HG02642 (cell line): ENCODE measurements at regions not wholly inside any gene's neighbourhood (a gene's known extent, or its start where the extent isn't known, plus 50 kb on each side); places are given as distances from the start of the nearest gene placed in this dataset.
"Not testable (repeated sequence)": the region's sequence is repeated elsewhere in the genome, so short reads cannot be mapped to it uniquely, and the experiment has no call there.

Experiments used
- ATAC-seq: cut with Tn5 transposase; IDR thresholded peaks from one replicate; pipeline ENCODE4 v1.9.1; 2021; ENCODE audit warnings: mild to moderate bottlenecking; ENCODE audit not compliant: unreplicated experiment, poor library complexity

DNA sequence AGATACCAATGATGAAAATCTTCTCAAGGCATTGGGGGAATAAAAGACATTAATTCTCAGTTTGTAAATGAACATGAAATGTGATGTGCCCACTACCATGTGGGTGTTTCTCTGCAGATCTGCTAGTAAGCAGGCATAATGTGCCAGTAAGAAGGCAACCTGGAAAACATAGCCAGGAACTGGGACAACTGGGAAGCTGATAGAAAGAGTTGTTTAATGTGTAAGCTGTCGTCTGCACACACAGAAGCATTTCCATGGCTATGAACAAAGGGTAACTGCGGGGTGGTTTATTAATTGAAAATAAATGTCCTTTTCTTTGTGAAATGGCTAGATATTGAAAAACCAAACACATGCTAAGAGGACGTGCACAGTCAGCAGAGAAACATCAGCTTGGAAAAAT is 52.0 kb downstream of the ZC3H11B start:
- no peak for ATAC-seq

DNA sequence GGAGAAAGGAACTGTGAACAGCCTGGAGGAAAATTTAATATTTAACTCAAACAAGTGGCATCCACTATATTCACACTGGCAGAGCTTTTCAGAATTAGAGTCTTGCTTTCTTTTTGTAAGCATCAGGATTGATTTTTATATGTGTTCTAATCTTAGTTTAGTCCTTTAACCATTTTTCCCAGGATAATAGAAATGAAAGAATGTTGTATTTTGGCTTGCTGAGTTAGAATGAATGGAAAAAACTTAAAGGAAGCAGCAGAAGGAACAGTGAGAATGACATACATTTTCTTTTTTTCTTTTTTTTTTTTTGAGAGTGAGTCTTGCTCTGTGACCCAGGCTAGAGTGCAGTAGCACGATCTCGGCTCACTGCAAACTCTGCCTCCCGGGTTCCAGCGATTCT is 53.0 kb downstream of the ZC3H11B start:
- ATAC-seq: no peak

DNA sequence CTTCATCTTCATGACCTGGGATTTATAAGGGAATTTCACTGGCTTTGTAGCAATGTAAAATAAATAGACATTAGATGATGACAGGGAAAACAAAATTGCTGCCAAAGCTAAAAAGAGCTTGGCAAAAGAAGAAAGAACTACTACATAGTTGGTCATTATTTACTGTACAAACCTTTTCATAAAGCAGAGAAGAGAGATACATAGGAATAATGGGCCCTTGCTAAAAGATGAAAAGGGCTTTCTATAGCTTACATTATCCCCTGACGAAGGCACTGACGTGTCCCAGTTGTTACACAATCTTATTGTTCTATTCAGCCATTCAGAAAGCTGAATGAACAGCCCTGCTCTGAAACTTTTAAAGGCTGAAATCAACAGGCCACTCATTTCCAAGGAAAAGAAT is 57.1 kb downstream of the ZC3H11B start:
- no peak for ATAC-seq

DNA sequence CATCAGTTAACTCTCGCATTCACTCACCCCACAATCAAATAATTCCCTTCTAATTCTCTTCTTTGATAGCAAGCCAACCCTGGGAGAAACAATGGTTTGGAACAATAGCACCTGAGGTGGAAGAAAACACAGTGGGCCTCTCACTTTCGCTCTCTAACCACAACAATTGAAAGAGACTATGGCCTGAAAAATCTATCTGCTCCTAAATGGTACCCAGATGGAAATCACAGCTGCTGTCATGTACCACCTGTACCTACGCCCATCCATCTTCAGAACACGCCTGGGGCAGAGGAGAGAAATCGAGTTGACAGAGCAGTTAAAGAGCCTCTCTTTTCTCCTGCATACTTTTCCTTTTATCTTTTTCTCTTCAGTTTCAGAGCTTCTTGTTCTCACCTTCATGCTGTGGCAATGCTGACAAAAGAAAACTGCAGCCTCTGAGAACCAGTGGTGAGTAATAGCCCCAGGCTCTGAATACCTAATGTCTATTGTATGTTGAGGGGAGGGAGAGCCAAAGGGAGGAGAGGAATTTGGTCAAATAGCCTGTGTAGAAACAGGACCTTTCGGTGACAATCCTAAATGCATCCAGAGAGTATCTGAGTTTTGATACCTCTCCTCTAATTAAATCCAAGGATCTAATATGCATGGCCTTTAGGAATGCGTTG is 57.7 kb downstream of the ZC3H11B start:
- ATAC-seq: no peak

DNA sequence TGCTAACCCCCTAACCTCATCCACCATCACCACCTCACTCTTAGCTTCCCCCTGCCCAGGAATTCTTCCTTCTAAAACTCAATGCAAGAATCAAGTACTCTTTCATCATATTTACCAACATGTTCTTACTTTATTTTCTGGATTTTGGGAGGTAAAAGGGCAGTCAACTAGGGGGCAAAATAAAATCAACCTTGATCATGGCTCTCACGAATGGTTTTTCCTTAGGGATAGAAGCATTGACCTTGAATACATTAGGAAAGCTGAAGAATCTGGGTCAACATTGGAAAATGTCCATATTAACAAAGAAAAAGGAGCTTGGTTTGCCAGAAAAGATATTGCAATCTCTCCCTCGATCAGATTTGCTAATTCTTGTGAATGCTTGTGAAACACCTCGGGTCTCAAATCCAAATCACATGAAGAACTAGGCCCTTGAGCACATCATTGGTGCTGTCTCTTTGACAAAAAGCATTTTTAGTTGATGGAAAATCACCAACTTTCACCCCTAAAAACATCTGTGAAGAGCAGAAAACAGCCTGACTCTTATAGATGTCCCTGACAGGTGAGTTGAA is 58.9 kb downstream of the ZC3H11B start:
- no peak for ATAC-seq

DNA sequence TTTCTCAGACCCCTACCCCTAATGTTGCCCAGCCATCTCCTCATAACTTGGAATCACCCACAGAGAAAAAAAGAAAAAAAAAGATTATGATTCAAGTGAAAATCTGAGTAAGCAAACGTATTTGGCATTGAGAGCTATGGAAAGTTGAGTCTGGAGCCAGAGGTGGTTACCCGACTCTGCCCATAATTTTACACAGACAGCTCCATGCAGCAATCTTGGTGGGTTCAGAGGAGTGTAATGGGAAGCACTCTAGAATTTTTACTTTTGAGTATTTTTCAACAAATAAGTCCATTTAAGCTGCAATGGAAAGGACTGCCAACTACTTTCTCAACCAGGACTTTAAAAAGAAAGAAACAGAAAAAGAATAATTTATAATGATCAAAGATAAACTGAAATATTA is 62.7 kb downstream of the ZC3H11B start:
- ATAC-seq: no peak

DNA sequence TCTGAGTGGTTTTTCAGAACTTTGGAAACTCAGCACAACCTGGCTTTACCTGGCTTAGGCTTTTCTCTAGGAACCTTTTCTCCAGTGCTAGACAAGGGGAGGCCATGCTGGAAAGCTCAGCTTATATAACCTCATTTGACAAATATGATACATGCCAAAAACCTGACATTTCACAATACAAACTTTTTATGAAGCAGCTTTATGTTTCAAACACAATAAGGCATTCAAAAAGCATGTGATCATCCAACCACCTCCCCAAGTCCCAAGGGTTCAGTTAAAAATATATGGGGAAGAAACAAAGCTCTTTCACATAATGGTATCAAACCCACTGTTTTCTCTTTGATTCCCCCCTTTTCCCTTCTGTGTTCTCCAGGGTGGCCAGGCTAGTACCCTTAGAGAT is 63.7 kb downstream of the ZC3H11B start:
- ATAC-seq: no peak

DNA sequence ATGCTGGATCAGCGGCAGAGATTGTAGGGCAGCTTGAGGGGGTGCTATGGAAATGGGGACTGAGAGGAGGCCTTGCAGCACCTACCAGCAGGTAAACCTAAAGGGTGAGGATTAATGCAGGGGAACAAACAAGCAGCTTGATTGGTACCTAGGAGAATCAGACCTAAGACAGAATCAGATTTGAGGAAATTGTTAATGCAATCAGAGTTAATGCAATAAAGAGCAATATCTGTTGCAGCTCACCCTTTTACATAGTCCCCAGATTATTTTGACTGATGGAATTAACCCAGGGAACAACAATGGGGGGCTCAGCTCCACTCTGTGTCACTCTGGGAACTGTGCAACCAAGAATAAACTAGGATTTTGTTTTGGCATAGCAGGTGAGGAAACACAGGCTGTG is 64.5 kb downstream of the ZC3H11B start:
- ATAC-seq: no peak

DNA sequence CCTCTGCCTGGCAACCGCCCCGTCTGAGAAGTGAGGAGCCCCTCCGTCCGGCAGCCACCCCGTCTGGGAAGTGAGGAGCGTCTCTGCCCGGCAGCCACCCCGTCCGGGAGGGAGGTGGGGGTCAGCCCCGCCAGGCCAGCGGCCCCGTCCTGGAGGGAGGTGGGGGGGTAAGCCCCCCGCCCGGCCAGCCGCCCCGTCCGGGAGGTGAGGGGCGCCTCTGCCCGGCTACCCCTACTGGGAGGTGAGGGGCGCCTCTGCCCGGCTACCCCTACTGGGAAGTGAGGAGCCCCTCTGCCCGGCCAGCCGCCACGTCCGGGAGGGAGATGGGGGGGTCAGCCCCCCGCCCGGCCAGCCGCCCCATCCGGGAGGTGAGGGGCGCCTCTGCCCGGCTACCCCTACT is 67.1 kb downstream of the ZC3H11B start:
- ATAC-seq: not testable (repeated sequence)

DNA sequence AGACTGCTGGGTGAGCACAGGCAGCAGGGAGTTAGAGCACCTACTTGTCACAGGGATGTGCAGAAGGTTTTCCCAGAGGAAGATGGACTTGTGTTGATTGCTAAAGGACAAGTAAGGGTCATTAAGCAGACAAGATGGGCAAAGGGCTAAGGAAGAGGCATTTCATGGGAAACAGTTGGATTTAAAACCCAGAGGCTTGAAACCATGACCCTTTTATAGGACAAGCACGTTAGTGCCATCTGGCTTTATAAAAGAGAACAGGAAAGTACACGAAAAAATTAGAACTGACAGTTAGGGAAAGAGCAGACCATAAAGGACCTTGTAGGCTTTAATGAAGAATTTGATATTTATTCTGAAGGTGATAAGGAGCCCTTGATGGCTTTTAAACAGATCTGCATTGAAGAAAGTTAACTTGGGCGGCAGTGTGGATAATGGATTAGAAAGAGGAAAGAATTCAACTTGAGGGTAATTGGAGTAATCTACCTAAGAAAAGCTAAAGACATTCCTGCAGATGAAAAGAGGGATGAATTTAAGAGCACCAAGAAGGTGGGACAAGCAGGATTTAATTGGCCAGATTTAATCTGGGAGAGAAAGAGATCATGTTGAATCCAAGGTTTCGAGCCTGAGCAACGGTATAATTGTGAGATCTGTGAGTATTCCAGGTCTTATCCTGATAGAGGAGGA is 68.6 kb downstream of the ZC3H11B start:
- ATAC-seq: no peak

DNA sequence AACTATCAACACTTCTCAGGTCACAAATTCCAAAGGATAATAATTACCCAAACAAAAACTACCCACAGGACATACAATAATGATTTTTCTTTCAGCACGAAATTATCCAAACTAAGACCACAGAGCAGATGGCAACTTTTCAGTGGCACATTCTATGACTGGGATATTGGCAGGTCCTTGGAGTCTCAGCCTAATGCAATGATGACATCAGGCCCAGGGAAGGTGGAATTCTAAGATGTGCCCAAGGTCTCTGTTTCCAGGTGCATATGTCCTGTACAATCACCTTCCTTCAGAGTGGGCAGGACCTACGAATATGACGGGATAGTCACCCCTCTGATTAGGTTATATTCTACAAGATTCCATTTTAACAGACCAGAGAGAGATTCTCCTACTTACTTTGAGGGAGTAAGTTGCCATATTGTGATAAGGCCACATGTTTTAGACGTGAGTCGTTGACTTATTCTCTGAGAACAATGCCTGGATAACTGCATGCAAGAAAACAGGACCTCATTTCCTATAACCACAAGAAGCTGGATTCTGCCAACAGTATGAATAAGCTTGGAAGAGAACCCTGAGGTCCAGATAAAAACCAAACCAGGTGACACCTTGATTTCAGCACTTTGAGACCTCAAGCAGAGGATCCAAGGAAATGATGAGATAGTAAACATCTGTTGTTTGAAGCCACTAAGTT is 69.9 kb downstream of the ZC3H11B start:
- ATAC-seq: no peak

DNA sequence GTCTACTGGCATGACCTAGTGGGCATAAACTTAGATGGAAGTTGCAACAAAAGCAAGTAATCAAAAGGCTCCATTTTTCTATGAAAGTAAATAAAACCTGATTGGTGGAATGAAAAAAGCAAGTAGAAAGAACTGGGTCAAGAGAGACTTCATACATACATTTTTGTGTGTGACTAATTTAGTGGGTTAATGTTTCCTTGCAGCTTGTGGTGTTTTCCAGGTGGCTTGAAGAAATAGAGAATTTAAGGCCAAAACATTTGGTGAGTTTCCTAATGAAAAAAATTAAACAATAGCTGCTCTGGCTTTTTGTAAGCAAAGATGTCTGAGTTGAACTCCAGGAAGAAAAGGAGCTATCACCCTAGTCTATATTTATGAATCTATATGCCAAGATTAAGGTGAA is 71.0 kb downstream of the ZC3H11B start:
- ATAC-seq: no peak

DNA sequence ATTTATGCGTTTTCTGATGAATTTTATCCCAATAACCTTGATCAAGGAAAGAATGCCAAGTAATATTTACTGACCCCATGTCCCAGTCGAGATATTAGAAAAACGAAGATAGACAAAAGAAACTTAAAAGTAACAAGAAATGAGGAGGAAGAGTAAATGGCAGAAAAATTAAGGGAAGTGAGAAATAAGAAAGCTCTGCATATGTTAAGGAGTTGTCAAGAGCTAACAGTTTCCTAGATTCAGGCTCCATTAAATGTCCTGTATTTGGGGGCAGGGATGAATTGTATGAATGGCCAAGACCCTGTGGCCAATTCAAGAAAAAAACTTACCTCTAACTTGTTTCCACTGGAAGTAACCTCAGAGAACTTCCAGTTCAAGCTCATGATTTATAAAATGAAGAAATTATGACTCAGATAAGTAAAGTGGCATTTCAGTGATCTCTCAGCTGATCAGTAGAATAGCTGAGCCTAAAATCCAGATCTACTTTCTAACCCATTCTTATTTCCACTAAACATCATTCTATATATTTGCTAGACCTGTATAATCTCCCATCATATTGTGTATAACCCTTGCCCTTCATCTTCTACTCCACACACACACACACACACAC is 73.2 kb downstream of the ZC3H11B start:
- ATAC-seq: no peak

DNA sequence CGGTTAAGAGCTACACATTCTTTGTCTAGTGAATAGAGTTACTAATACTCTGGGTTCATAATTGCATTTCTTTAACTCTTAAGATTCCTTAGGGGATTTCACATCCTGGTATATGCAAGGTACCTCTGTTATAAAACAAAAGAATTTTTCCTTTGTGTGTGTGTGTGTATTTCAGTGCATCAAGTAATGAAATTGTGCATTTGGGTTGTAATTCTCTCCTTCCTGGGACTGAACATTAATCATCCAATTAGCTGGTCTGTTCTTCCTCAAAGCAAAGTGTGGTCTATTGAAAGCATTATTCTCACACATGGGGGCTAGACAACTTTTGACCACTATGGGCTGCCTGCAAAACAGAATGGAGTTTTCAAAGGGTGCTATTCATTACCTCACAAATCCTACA is 74.0 kb downstream of the ZC3H11B start:
- no peak for ATAC-seq

DNA sequence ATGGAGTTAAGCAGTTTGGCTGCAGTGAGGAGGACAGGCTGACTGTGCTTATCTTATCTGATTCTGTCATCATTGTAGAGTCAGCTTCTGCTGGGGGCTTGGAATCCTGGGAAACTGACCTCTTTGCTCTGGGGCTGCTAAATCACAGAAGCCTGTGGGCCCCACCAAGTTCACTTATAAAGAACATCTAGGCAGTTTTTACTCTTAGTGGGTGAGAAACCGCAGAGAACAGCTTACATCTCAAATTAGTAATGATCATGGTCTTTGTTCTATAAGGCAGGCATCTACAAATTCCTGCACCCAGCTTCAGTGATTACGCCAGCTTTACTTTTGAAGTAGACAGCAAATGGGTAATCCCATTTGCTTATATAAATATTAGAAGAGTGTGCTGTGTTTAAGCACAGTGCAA is 75.7 kb downstream of the ZC3H11B start:
- ATAC-seq: no peak

DNA sequence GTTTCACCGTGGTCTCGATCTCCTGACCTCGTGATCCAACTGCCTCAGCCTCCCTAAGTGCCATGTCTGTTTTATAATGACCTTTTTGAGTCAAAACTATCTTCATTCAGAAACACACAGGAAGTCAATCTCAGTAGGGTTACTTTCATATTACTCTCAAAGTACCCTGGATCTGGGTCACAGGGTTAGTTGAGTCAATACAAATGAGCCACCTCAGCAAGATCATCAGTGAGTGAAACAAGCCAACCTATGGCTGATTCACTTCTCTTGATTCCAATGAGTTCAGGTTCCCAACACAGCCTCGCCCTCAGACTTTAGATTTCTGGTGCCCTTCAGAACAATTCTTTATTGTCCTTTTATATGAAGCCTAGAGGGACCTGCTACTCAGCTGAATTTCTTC is 76.9 kb downstream of the ZC3H11B start:
- ATAC-seq: no peak

DNA sequence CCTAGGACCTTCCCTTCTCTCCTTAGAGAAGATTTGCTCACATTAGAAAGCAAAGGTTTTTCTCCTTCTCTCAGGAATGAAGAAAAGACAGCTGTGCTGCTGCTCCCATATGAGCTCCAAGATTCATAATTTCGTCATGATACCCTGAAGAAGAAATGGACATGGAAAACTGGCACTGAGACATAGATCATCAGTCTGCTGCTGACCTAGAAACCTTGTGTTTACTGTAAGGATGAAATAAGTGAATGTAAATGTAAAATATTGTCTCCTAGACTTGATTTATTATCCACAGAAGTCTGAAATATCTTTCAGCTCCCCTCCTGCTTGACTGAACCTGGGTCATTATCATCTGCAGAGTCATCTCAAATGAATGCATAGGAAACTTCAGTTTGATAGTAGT is 77.9 kb downstream of the ZC3H11B start:
- ATAC-seq: no peak

DNA sequence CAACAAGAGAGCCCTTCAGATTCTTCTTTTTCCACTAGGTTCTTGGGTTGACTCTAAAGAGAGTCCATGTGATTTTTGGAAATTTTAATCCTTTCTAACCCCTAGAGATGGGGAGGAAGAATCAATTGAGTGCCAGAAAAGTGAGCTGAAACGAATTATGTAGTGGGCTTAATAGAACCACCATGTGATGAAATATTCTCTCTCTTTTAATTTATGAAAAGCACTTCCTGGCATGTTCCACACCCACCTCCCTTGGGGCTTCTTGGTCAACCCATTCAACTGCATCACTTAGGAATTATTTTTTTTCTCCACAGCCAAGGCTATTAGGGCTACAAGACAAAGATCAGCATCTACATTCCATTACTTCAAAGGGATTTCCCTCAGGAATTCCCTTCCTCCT is 79.6 kb downstream of the ZC3H11B start:
- no peak for ATAC-seq

DNA sequence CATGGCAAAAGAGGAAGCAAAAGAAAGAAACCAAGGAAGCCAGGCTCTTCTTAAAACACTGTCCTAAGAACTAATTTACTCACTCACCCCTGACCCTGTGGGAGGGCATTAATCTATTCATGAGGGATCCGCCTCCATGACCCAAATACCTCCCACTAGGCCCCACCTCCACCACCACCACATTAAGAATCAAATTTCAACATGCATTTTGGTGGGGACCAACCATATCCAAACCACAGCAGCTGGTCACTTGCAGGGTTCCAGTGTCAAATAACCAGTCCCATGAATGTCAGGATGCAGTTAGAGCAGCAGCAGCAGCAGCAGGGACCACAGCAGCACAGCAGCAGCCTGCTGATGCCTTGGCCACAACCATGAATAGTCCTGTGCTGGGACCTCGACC is 83.8 kb downstream of the ZC3H11B start:
- no peak for ATAC-seq

DNA sequence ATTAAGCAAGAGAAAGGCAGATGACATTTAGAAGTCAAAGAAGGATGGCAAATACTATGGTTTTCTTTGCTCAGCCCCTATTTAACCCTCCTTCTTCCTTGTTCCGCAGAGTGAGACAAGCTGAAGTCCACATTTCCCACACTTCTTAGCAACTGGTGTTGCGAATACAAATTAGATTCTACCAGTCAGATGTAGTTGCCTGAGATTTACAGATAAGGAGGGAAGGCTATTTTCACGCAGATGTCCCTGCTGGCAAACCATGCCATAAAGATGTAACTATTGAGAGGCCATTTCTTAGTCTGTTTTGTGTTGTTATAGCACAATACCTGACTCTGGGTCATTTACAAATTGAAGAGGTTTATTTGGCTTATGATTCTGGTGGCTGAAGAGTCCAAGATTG is 84.3 kb downstream of the ZC3H11B start:
- ATAC-seq: no peak

DNA sequence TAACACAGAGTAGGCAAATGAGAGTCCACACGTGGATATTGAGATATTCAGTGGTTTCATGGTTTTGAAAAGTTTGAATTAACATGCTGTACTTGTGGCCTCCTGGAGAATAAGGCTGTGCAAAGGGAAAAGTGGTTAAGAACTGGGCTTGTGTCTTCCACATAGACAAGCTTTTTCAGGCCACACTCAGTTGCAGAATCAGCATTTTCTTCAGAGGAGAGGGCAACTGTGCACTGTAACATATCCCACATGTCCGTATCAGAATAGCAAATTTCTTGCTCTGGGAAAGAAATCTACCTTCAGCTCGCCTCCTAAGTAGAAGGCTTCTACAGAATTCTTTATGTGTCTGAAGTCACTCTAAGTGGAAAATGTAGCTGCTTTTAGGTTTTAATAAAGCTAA is 84.9 kb downstream of the ZC3H11B start:
- no peak for ATAC-seq
